ENCODE measurements at regions not wholly inside any gene's neighbourhood (a gene's known extent, or its start where the extent isn't known, plus 50 kb on each side); places are given as distances from the start of the nearest gene placed in this dataset.

DNA sequence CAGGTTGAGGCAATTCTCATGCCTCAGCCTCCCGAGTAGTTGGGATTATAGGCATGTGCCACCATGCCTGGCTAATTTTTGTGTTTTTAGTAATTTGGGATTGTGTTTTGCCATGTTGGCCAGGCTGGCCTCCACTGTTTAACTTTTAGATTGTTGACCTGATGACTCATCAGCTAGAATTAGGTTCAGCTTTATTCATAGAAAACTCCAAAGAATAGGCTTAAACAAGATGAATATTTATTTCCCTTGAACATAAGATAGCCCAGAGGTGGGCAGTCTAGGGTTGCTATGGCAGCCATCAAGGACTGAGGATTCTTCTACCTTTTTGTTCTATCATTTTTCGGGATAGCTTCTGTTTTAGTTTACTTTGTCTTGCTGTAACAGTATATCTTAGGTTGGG is 99.6 kb upstream of the SELENOK start:
- TF ChIP-seq CTCF (conservative IDR thresholded peaks at IDR 0.05; ENCODE audit: low read depth in 2 of 2) (no peak), EZH2 (IDR thresholded peaks at IDR 0.05; ENCODE audit: low read depth, unreplicated experiment) (no peak), EZH2phosphoT487 (IDR thresholded peaks at IDR 0.05; ENCODE audit: unreplicated experiment) (no peak), POLR2AphosphoS5 (IDR thresholded peaks at IDR 0.05; ENCODE audit: low read depth) (no peak), CREB1 (CRISPR knock-in tag; IDR thresholded peaks at IDR 0.05; ENCODE audit: low read depth) (no peak), JUNB (IDR thresholded peaks at IDR 0.05; ENCODE audit: unreplicated experiment) (no peak), NANOG (IDR thresholded peaks at IDR 0.05; ENCODE audit: borderline replicate concordance) (no peak)
- TF ChIP-seq, protein P1, sequence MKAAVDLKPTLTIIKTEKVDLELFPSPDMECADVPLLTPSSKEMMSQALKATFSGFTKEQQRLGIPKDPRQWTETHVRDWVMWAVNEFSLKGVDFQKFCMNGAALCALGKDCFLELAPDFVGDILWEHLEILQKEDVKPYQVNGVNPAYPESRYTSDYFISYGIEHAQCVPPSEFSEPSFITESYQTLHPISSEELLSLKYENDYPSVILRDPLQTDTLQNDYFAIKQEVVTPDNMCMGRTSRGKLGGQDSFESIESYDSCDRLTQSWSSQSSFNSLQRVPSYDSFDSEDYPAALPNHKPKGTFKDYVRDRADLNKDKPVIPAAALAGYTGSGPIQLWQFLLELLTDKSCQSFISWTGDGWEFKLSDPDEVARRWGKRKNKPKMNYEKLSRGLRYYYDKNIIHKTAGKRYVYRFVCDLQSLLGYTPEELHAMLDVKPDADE (IDR thresholded peaks at IDR 0.05), result no peak
